GM18858 (cell line): ENCODE measurements at regions not wholly inside any gene's neighbourhood (a gene's known extent, or its start where the extent isn't known, plus 50 kb on each side); places are given as distances from the start of the nearest gene placed in this dataset.

ENCODE experiments used
- ATAC-seq: cut with Tn5 transposase; IDR thresholded peaks from one replicate; pipeline ENCODE4 v1.9.1; 2021; ENCODE audit not compliant: unreplicated experiment

DNA sequence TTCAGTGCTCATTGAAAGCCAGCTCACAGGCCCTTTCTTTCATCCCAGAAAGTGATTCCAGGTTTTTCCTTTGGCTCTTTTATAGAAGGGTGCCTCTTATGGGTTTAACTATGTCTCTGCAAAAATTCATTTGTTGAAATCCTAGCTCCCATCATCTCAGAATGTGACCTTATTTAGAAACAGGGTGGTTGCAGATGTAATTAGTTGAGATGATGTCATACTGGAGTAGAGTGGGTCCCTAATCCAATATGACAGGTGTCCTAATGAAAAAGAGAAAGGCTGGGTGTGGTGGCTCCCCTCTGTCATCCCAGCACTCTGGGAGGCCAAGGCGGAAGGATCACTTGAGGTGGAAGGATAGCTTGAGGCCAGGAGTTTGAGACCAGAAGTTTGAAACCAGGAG lies 64.2 kb upstream of the FAM20A start:
- ATAC-seq = no peak

DNA sequence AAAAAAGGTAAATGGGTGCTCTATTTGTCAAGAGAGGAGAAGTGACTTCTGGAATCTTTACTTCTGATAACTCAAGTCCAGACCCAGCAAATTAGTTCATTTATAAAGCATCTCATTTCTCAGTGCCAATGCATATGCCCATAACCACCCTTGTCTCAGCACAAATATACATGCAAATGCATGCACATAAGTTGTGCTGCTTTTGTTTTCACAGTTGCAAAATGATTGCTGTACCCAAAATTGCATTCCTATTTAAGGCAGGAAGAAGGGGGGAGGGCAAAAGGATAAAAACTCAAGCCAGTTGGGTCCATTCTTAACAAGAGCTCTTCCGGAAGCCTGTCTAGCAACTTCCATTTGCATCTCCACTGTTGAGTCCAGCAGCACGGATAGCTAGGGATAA lies 61.3 kb upstream of the FAM20A start:
- ATAC-seq = no peak

- no peak for ATAC-seq
Measured at GRCh38 chr17:68662037-68662432, 60.9 kb upstream of the FAM20A start.

DNA sequence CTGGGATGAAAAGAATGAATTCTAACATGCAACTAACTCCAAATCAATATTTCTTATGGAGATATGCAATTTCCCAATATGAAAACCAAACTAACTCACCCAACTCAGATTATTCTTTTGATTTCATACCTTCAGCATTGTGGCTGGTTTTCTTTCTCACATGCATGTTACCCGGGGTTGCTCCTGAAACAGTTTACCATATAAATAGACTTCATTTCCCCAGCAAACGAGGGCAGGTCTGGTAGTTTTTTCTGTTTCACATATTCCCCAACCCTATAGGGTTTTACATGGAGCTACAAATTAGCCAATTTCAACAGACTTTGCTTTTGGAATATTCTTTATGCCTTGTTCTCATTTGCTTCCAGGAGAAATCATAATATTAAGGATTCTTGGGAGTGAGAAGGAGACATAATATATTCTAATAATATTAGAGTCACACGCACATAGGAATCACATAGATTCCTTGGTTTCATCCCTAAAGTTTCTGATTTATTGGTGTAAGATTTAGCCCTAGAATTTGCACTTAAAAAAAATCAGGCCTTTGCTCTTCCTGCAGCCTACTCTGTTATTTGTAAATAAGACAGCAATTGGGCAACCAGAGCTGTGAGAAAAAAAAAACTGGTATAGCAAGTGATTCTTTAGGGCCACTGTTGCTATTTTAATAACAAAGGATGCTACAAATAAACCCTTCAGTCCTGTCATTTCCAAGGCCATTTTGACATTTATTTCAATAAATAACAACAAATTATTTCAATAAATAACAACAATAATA lies 60.3 kb upstream of the FAM20A start:
- no peak for ATAC-seq

DNA sequence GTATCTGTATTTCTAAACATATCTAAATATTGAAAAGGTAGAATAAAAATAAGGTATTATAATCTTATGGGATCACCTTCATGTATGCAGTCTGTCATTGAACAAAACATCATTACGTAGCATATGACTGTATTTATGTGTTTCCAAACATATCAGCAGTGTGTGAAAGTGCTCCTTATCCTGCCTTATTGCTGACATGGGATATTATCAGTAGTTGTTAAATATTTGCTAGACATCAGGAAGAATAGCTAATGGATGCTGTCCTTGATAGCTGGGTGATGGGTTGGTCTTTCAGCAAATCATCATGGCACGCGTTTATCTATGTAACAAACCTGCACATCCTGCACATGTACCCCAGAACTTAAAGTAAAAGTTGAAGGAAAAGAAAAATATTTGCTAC lies 59.1 kb upstream of the FAM20A start:
- ATAC-seq = no peak

GRCh38 chr17:68658999-68659780 lies 58.0 kb upstream of the FAM20A start:
- no peak for ATAC-seq

GRCh38 chr17:68657576-68657975 lies 56.4 kb upstream of the FAM20A start:
- ATAC-seq = no peak

DNA sequence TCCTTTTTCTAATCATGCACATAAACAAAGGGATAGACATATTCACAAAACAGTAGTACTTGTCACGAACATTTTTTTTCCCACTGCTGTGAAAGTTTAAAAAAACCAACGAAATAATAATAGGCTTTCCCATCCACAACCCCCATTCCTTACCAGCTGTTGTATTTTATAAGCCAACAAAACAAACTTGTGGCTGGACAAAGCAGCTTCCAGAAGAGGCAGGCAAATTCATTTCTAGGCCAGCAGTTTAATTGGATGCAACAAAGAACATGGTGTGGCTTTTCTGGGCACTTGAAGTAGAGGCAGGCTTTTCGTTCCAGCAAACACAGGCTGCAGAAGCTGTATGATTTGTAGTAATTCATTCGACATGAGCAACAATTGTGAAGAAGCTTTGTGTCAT lies 56.0 kb upstream of the FAM20A start:
- no peak for ATAC-seq

GRCh38 chr17:68656666-68657065 lies 55.5 kb upstream of the FAM20A start:
- no peak for ATAC-seq
